Left cardiac atrium (tissue), 4 donors: ENCODE measurements at regions not wholly inside any gene's neighbourhood (a gene's known extent, or its start where the extent isn't known, plus 50 kb on each side); places are given as distances from the start of the nearest gene placed in this dataset.
"Not testable (repeated sequence)": the region's sequence is repeated elsewhere in the genome, so short reads cannot be mapped to it uniquely, and the experiment has no call there.

Experiments used
- ATAC-seq, 2 donors: fragments of 200-7000 bp; cut with Tn5 transposase; one replicate each; pipeline ENCODE4 v1.9.1; 2020; ENCODE audit warnings: mild to moderate bottlenecking in 2 of 2, moderate library complexity in 2 of 2
- DNase-seq: peaks from one replicate; pipeline ENCODE4 v3.0.0-alpha.2; 2020
- intact Hi-C, 2 donors: fragments of 100-400 bp; cut with DNase I; formaldehyde crosslinking; loops; one replicate each; pipeline versions ENCODE4 v1.14.1 to v1.15.1; 2022 to 2023
- donor health status: DM: no; HTN: yes; CAD: no.
- donor health status: DM: no; HTN: yes; CAD: no; lungs with severe emphysema.
- donor health status: DM: yes; HTN: yes; CAD: no.
- donor health status: Dilated cardiomyopathy.

- DNase-seq (no peak), ATAC-seq (no peak)
- intact Hi-C loops: no loop called here
These were observed 261.5 kb downstream of the RRAGC start for GRCh38 chr1:38598118-38598517.

- ATAC-seq: peak; percentile 41 to 94
- DNase-seq: peak; percentile 56
- intact Hi-C loops: no loop called here
These were observed 270.5 kb downstream of the RRAGC start for GRCh38 chr1:38589036-38589435.

- DNase-seq (no peak), ATAC-seq (no peak)
- intact Hi-C loops: no loop called here
These were observed 271.8 kb downstream of the RRAGC start for GRCh38 chr1:38587766-38588165.

DNA sequence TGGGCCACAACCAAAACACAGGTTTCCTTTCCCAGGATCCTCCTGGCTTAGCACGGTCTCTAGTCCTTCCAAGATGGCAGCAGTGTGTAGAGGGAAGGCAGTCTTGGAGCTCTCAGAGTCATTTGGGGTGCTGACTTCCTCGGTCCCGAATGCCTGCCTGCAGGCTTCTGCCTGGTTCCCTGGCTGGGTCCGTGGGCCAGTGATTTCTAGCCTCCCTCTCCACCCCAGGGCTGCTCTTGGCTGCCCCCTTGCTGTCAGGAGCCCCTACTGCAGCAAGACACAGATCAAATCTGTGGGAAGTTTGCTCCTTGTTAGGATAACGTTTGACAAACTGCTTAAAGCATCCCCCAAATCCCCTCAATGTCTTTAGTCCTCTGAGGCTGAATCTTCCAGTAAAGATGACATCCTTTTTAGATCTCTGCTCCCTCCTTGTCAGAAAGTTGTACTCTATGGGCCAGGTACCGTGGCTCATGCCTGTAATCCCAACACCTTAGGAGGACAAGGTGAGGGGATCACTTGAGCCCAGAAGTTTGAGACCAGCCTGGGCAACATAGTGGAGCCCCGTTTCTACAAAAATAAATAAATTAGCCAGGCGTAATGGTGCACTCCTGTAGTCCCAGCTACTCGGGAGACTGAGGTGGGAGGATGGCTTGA is 272.5 kb downstream of the RRAGC start:
- ATAC-seq: peak; percentile 17 to 57
- intact Hi-C loops: no loop called here

GRCh38 chr1:38585971-38586370 is 273.6 kb downstream of the RRAGC start:
- DNase-seq (no peak), ATAC-seq (no peak)
- intact Hi-C loops: no loop called here

More for the DNA sequence above, 272.5 kb downstream of the RRAGC start:
- DNase-seq: peak; percentile 37

- DNase-seq (no peak), ATAC-seq (no peak)
- intact Hi-C loops: no loop called here
These were observed 274.1 kb downstream of the RRAGC start for GRCh38 chr1:38585460-38585859.

DNA sequence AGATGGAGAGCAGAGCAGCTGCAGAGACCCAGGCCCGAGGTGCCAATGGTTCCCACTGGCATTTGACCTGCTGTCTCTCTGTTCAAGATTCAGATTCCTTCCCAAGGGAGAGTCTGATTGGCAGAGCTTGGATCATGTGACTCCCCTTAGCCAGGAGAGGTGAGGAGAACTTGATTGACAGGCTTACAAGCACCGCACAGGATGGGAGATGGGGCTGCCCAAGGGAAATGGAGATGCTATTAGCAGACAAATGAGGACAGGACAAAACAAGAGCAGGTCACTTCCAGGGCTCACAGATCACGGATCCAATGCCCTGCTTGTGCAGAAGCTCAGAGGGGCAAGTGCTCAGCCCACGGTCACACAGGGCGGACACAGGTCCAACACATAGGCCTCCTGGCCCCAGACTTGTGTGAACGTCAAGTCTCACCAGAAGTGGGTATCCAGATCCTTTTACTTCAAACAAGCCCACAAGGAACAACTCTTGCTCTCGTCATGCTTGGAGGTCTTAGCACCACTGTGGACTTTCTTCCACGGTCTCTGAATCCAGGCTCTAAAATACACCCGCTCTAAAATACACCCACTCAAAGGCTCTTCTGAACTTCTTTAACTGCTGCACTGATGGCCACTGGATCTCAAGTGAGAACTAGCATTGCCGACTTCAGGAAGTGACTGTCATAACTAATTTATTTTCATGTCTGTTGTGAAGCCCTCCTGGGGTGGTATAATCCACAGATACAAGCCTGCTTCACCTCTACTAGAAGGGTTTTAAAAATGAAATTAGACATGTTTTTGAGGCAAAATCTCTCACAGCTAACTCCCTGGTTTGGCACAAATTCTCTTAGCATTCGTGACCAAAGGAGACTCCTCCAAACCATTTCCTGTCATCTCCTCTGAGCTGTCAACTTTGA is 274.9 kb downstream of the RRAGC start:
- DNase-seq (no peak), ATAC-seq (no peak)
- intact Hi-C loops: no loop called here

DNA sequence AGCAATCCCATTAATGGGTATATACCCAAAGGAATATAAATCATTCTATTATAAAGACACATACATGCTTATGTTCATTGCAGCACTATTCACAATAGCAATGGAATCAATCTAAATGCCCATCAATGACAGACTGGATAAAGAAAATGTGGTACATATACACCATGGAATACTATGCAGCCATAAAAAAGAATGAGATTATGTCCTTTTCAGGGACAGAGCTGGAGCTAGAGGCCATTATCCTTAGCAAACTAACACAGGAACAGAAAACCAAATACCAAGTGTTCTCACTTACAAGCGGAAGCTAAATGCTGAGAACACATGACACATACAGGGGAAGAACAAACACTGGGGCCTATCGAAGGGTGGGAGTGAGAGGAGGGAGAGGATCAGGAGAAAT is 276.3 kb downstream of the RRAGC start:
- DNase-seq, ATAC-seq, intact Hi-C loops: not testable (repeated sequence)

- intact Hi-C loops: no loop called here
- no peak for DNase-seq
- no peak for ATAC-seq
These were observed 278.2 kb downstream of the RRAGC start for GRCh38 chr1:38581396-38581795.

DNA sequence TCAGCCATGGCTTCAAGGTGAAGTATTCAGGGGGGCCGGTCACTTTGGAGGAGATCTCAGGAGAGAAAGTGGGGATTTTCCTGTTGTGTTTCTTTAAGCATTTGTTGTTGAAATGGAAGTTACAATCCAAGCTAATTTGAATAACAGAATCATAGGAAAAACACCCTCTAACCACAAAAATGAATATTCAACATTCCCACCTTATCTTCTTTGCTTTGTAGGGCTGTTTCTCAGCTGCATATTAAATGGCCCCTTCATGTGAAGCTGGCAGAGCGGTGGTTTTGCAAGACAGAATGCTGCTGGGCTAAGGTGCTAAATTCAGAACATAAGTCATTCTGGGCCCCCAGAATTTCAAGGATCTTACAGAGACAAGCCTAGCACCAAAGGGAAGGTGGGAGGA is 279.0 kb downstream of the RRAGC start:
- DNase-seq: no peak
- no peak for ATAC-seq
- intact Hi-C loops: no loop called here

- DNase-seq (no peak), ATAC-seq (no peak)
- intact Hi-C loops: no loop called here
These were observed 280.5 kb downstream of the RRAGC start for GRCh38 chr1:38579056-38579455.

DNA sequence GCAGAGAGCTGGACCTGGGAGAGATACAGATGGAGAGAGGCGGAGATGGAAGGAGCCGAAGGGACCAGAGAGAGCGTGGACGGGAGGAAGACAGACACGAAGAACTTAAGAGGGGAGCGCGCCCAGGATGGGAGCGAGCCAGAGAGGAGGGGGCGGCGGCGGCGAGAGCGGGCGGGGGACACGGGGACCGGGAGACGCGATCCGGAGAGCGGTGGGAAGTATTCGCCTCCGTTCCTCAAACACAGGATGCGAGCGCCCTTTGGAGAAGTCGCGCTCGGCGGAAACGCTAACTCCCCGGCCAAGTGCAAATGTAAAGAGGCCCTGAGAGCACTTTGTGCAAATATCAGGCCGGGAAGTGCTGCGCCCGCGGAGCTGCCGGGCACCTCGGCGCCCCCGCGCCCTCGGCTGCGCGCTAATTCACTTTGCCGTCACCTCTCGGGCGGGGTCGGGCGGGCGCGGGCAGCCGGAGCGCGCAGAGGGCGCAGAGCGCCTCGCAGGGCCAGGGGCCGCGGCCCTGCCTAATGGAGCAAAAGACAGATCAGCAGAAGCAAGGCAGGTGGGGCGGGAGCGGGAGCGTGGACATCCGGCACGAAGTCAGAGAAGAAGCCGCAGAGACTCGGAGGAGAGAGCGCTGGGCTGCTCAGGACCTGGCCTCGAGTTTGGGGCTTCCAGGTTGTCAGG is 281.2 kb downstream of the RRAGC start:
- DNase-seq (no peak), ATAC-seq (no peak)
- intact Hi-C loops: no loop called here

DNA sequence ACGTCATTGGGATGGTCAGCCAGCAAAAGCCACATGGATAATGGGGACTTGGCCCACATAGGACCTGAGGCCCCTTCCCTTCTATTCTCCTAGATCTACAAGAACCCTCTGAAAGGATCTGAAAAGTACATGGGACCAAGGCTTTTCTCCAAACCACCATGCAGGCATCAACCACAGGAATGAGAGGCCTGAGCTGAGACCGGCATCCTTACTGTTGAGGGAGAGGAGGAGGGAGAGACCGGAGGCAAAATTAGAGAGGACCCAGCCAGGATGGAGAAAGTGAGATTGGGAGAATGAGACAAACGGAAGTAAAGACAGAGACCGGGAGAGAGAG is 281.7 kb downstream of the RRAGC start:
- intact Hi-C loops: no loop called here
- ATAC-seq: no peak

GRCh38 chr1:38577385-38577784 is 282.2 kb downstream of the RRAGC start:
- ATAC-seq: no peak
- intact Hi-C loops: no loop called here
- DNase-seq: no peak

More for the DNA sequence above, 281.7 kb downstream of the RRAGC start:
- no peak for DNase-seq

GRCh38 chr1:38576241-38576640 is 283.3 kb downstream of the RRAGC start:
- intact Hi-C loops: no loop called here
- ATAC-seq: no peak

GRCh38 chr1:38571726-38572125 is 287.8 kb downstream of the RRAGC start:
- ATAC-seq: peak in 1 of 2 donors; percentile 54
- intact Hi-C loops: no loop called here
- no peak for DNase-seq

More at GRCh38 chr1:38576241-38576640, 283.3 kb downstream of the RRAGC start:
- no peak for DNase-seq

- DNase-seq: no peak
- ATAC-seq: no peak
- intact Hi-C loops: no loop called here
These were observed 289.0 kb downstream of the RRAGC start for GRCh38 chr1:38570657-38570975.

DNA sequence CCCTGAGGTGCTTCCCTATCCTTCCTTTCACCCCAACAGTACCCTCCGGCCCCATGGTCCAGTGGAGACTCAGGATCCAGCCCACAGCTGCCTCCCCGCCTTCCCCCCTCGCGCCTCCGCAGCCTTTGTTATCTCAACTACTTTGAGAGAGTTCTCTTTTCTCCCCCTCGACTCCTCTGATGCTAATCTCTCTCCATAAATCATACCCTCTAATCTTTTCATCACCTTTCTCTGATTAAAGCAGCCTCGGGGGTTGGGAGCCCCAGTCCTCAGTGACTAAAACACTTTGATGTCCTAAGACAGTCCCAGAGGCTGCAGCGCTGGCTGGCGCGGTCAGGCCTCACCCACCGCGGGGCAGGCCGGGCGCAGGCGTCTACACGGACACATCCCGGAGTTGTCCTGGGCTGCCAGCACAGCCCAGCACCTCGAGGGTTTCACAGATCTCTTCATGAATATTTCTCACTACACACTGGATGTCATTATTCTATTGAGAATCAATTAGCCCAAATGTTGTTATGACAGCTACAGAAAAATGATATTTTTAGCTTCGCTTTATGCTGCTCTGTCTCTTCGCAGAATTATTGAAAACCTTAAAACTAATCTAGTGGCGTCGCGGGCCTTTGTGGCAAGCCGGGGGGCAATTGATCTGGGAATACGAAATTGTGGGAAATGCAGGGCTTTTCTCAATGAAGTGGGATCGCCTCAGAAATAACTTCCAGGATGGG is 289.5 kb downstream of the RRAGC start:
- intact Hi-C loops: no loop called here
- DNase-seq (no peak), ATAC-seq (no peak)

GRCh38 chr1:38568061-38568857 is 291.3 kb downstream of the RRAGC start:
- no peak for ATAC-seq
- no peak for DNase-seq
- intact Hi-C loops: no loop called here
